ENCODE measurements at regions not wholly inside any gene's neighbourhood (a gene's known extent, or its start where the extent isn't known, plus 50 kb on each side); places are given as distances from the start of the nearest gene placed in this dataset.
A peak's percentile ranks its signal among the peaks of the same experiment; 100 is the strongest.

GRCh38 chr13:50594276-50595051 lies 249.0 kb downstream of the DLEU7 start:
- Histone ChIP-seq H3K9me3 (ENCODE audit: insufficient read depth, low read length, severe bottlenecking) (no peaks in the 10 kb centered on the region), H2AFZ (ENCODE audit: low read depth, low read length) (peak overlapping the region; percentile 44; the same call in 1 of the 2 replicates), H3K4me1 (ENCODE audit: insufficient read depth, low read length) (peaks cover 99% of the 10 kb centered on the region), H3K4me3 (ENCODE audit: low read depth in 1 of 2, low read length in 2 of 2) (peak overlapping the region in 1 of 2 experiments; percentile 40; a peak in 2 of 4 replicates), H3K4me2 (ENCODE audit: insufficient read depth, low read length) (peak overlapping the region; percentile 61), H3K36me3 (ENCODE audit: insufficient read depth, low read length) (no peaks in the 10 kb centered on the region), H3K9ac (ENCODE audit: low read depth, low read length) (peak overlapping the region; percentile 69), H3K27me3 (ENCODE audit: insufficient read depth, low read length, poor library complexity) (no peaks in the 10 kb centered on the region), H3K27ac (ENCODE audit: low read length) (peak overlapping the region; percentile 100), H4K20me1 (ENCODE audit: insufficient read depth, low read length) (no peaks in the 10 kb centered on the region), H3K79me2 (ENCODE audit: insufficient read depth, low read length) (no peaks in the 10 kb centered on the region)
- TF ChIP-seq EZH2 (IDR thresholded peaks at IDR 0.05; ENCODE audit: borderline replicate concordance, low read depth, low read length, severe bottlenecking), result no peak
- TF ChIP-seq, protein P1, sequence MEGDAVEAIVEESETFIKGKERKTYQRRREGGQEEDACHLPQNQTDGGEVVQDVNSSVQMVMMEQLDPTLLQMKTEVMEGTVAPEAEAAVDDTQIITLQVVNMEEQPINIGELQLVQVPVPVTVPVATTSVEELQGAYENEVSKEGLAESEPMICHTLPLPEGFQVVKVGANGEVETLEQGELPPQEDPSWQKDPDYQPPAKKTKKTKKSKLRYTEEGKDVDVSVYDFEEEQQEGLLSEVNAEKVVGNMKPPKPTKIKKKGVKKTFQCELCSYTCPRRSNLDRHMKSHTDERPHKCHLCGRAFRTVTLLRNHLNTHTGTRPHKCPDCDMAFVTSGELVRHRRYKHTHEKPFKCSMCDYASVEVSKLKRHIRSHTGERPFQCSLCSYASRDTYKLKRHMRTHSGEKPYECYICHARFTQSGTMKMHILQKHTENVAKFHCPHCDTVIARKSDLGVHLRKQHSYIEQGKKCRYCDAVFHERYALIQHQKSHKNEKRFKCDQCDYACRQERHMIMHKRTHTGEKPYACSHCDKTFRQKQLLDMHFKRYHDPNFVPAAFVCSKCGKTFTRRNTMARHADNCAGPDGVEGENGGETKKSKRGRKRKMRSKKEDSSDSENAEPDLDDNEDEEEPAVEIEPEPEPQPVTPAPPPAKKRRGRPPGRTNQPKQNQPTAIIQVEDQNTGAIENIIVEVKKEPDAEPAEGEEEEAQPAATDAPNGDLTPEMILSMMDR (IDR thresholded peaks at IDR 0.05; ENCODE audit: borderline replicate concordance, extremely low read depth, low read length, poor library complexity, severe bottlenecking), result peak; percentile 51
- peak; percentile 98 for DNase-seq
- peak; percentile 83 for ATAC-seq (ENCODE audit: insufficient read depth, low read depth)

GRCh38 chr13:50595196-50595595 lies 248.3 kb downstream of the DLEU7 start:
- no peaks in the 10 kb centered on the region for H3K27me3 ChIP-seq (ENCODE audit: insufficient read depth, low read length, poor library complexity)
- no peaks in the 10 kb centered on the region for H4K20me1 ChIP-seq (ENCODE audit: insufficient read depth, low read length)
- peaks cover 98% of the 10 kb centered on the region for H3K4me1 ChIP-seq (ENCODE audit: insufficient read depth, low read length)
- H3K36me3 ChIP-seq (ENCODE audit: insufficient read depth, low read length), result no peaks in the 10 kb centered on the region
- DNase-seq (peak; percentile 50), ATAC-seq (ENCODE audit: insufficient read depth, low read depth) (no peak)
- peak overlapping the region; percentile 69 for H3K9ac ChIP-seq (ENCODE audit: low read depth, low read length)
- no peak overlapping the region; the same call in 1 of the 2 replicates for H2AFZ ChIP-seq (ENCODE audit: low read depth, low read length)
- no peaks in the 10 kb centered on the region for H3K79me2 ChIP-seq (ENCODE audit: insufficient read depth, low read length)
- H3K9me3 ChIP-seq (ENCODE audit: insufficient read depth, low read length, severe bottlenecking), result no peaks in the 10 kb centered on the region
- H3K4me3 ChIP-seq (ENCODE audit: low read depth in 1 of 2, low read length in 2 of 2), result peak overlapping the region in 1 of 2 experiments; percentile 40; a peak in 2 of 4 replicates
- H3K4me2 ChIP-seq (ENCODE audit: insufficient read depth, low read length), result peak overlapping the region; percentile 61
- no peak for TF ChIP-seq EZH2 (IDR thresholded peaks at IDR 0.05; ENCODE audit: borderline replicate concordance, low read depth, low read length, severe bottlenecking)
- TF ChIP-seq, protein P1 (IDR thresholded peaks at IDR 0.05; ENCODE audit: borderline replicate concordance, extremely low read depth, low read length, poor library complexity, severe bottlenecking), result no peak
- H3K27ac ChIP-seq (ENCODE audit: low read length), result peak overlapping the region; percentile 100

DNA sequence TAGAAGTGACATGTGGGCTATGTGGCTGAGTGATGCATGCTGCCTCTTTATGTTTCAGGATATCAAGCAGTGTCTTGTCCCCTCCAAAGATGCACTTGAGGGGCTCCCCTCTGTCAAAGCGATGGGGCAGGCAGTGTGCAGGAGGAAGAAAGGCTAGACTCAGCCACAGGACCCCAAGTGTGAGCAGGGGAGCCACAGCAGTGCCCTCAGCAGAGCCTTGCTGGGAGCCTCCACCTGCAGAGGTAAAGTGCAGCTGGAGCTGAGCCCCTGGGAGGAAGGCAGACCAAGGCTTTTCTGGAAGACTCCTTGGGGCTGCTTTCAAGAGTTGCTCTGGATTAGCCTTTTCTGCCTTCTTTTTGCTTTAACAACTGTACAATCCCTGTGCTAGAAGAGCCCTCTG lies 247.3 kb downstream of the DLEU7 start:
- H3K36me3 ChIP-seq (ENCODE audit: insufficient read depth, low read length), result no peaks in the 10 kb centered on the region
- H3K4me2 ChIP-seq (ENCODE audit: insufficient read depth, low read length), result peak overlapping the region; percentile 61
- TF ChIP-seq, protein P1 (IDR thresholded peaks at IDR 0.05; ENCODE audit: borderline replicate concordance, extremely low read depth, low read length, poor library complexity, severe bottlenecking), result no peak
- TF ChIP-seq EZH2 (IDR thresholded peaks at IDR 0.05; ENCODE audit: borderline replicate concordance, low read depth, low read length, severe bottlenecking), result no peak
- ATAC-seq (ENCODE audit: insufficient read depth, low read depth), result peak; percentile 12
- no peaks in the 10 kb centered on the region for H3K79me2 ChIP-seq (ENCODE audit: insufficient read depth, low read length)
- H3K9me3 ChIP-seq (ENCODE audit: insufficient read depth, low read length, severe bottlenecking), result no peaks in the 10 kb centered on the region
- peak overlapping the region; percentile 100 for H3K27ac ChIP-seq (ENCODE audit: low read length)
- DNase-seq, result peak; percentile 61
- peaks cover 88% of the 10 kb centered on the region for H3K4me1 ChIP-seq (ENCODE audit: insufficient read depth, low read length)
- H3K9ac ChIP-seq (ENCODE audit: low read depth, low read length), result peak overlapping the region; percentile 69
- H3K4me3 ChIP-seq (ENCODE audit: low read depth in 1 of 2, low read length in 2 of 2), result no peak overlapping the region
- H2AFZ ChIP-seq (ENCODE audit: low read depth, low read length), result peak overlapping the region; percentile 21; the same call in 1 of the 2 replicates
- H4K20me1 ChIP-seq (ENCODE audit: insufficient read depth, low read length), result no peaks in the 10 kb centered on the region
- no peaks in the 10 kb centered on the region for H3K27me3 ChIP-seq (ENCODE audit: insufficient read depth, low read length, poor library complexity)
